ENCODE measurements at regions not wholly inside any gene's neighbourhood (a gene's known extent, or its start where the extent isn't known, plus 50 kb on each side); places are given as distances from the start of the nearest gene placed in this dataset.
"Not testable (repeated sequence)": the region's sequence is repeated elsewhere in the genome, so short reads cannot be mapped to it uniquely, and the experiment has no call there.

- DNase-seq (ENCODE audit: low spot score), result no peak
These were observed 216.1 kb downstream of the MEF2C start for GRCh38 chr5:88666761-88667495.

GRCh38 chr5:88665750-88666215, 217.2 kb downstream of the MEF2C start:
- DNase-seq (ENCODE audit: low spot score), result no peak

GRCh38 chr5:88664645-88665044, 218.3 kb downstream of the MEF2C start:
- DNase-seq (ENCODE audit: low spot score), result no peak

- DNase-seq (ENCODE audit: low spot score), result no peak
These were observed 219.2 kb downstream of the MEF2C start for GRCh38 chr5:88663793-88664216.

- no peak for DNase-seq (ENCODE audit: low spot score)
These were observed 220.1 kb downstream of the MEF2C start for GRCh38 chr5:88662846-88663245.

- DNase-seq (ENCODE audit: low spot score), result no peak
These were observed 221.2 kb downstream of the MEF2C start for GRCh38 chr5:88661806-88662207.

- peak; percentile 61 for DNase-seq (ENCODE audit: low spot score)
These were observed 221.8 kb downstream of the MEF2C start for GRCh38 chr5:88660947-88661805.

GRCh38 chr5:88660264-88660946, 222.6 kb downstream of the MEF2C start:
- no peak for DNase-seq (ENCODE audit: low spot score)

GRCh38 chr5:88659529-88660263, 223.3 kb downstream of the MEF2C start:
- DNase-seq (ENCODE audit: low spot score), result no peak

- no peak for DNase-seq (ENCODE audit: low spot score)
These were observed 224.1 kb downstream of the MEF2C start for GRCh38 chr5:88658886-88659285.

GRCh38 chr5:88657906-88658775, 224.8 kb downstream of the MEF2C start:
- DNase-seq (ENCODE audit: low spot score), result no peak

- no peak for DNase-seq (ENCODE audit: low spot score)
These were observed 225.8 kb downstream of the MEF2C start for GRCh38 chr5:88657136-88657535.

GRCh38 chr5:88656221-88656950, 226.6 kb downstream of the MEF2C start:
- no peak for DNase-seq (ENCODE audit: low spot score)

GRCh38 chr5:88653471-88653870, 229.5 kb downstream of the MEF2C start:
- no peak for DNase-seq (ENCODE audit: low spot score)

GRCh38 chr5:88647901-88648300, 235.1 kb downstream of the MEF2C start:
- DNase-seq (ENCODE audit: low spot score), result no peak

- DNase-seq (ENCODE audit: low spot score), result no peak
These were observed 236.1 kb downstream of the MEF2C start for GRCh38 chr5:88646866-88647265.

- DNase-seq (ENCODE audit: low spot score), result no peak
These were observed 238.3 kb downstream of the MEF2C start for GRCh38 chr5:88644676-88645075.

- DNase-seq (ENCODE audit: low spot score), result no peak
These were observed 239.7 kb downstream of the MEF2C start for GRCh38 chr5:88643315-88643714.

- DNase-seq (ENCODE audit: low spot score), result no peak
These were observed 249.0 kb downstream of the MEF2C start for GRCh38 chr5:88634014-88634413.

- DNase-seq (ENCODE audit: low spot score), result not testable (repeated sequence)
These were observed 260.1 kb downstream of the MEF2C start for GRCh38 chr5:88622890-88623289.

All from HuH-7.5 (cell line).